Esophagus muscularis mucosa (tissue), 3 donors: ENCODE measurements at regions not wholly inside any gene's neighbourhood (a gene's known extent, or its start where the extent isn't known, plus 50 kb on each side); places are given as distances from the start of the nearest gene placed in this dataset.

Source experiments
- POLR2A ChIP-seq: fragments of 450-650 bp; IDR thresholded peaks from one replicate; pipeline ENCODE4 v1.6.1; 2017; ENCODE audit warnings: antibody characterized with exemption, moderate library complexity, mild to moderate bottlenecking, low read depth
- POLR2AphosphoS5 ChIP-seq, 2 donors: sonication (generic); formaldehyde crosslinking; IDR thresholded peaks; one replicate each; pipeline ENCODE4 v1.6.1; 2017; ENCODE audit warnings: antibody characterized with exemption in 2 of 2
- TF ChIP-seq, protein P1 (sequence below), 3 experiments: fragments of 200-600 bp in 2 of 3; fragments of 450-650 bp in 1 of 3; sonication (generic) in 2 of 3; IDR thresholded peaks; one replicate each; pipeline ENCODE4 v1.5.1; 2017 to 2019; ENCODE audit warnings: antibody characterized with exemption in 3 of 3, mild to moderate bottlenecking in 2 of 3, moderate library complexity in 1 of 3

GRCh38 chr3:132262956-132263355 is 54.3 kb upstream of the ACP3 start:
- TF ChIP-seq, protein P1, sequence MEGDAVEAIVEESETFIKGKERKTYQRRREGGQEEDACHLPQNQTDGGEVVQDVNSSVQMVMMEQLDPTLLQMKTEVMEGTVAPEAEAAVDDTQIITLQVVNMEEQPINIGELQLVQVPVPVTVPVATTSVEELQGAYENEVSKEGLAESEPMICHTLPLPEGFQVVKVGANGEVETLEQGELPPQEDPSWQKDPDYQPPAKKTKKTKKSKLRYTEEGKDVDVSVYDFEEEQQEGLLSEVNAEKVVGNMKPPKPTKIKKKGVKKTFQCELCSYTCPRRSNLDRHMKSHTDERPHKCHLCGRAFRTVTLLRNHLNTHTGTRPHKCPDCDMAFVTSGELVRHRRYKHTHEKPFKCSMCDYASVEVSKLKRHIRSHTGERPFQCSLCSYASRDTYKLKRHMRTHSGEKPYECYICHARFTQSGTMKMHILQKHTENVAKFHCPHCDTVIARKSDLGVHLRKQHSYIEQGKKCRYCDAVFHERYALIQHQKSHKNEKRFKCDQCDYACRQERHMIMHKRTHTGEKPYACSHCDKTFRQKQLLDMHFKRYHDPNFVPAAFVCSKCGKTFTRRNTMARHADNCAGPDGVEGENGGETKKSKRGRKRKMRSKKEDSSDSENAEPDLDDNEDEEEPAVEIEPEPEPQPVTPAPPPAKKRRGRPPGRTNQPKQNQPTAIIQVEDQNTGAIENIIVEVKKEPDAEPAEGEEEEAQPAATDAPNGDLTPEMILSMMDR (IDR thresholded peaks at IDR 0.05), result no peak
- TF ChIP-seq POLR2AphosphoS5 (IDR thresholded peaks at IDR 0.05) (no peak), POLR2A (no peak)
